Activated T-helper 2 cell treated with anti-CD3 and anti-CD28 coated beads, Interferon-gamma antibody, Interleukin-2, Interleukin-4, amounts not matched to agents 10 μg/mL and 5 μg/mL and 100 μg/mL, durations not matched to agents 14 hours and 24 hours and 36 hours (primary cell): ENCODE measurements at regions not wholly inside any gene's neighbourhood (a gene's known extent, or its start where the extent isn't known, plus 50 kb on each side); places are given as distances from the start of the nearest gene placed in this dataset.

ENCODE experiments used
- DNase-seq: peaks from one replicate; pipeline ENCODE4 v3.0.0; 2021; ENCODE audit warnings: low spot score
- H3K27ac Mint-ChIP-seq: one replicate; pipeline ENCODE4 v1.8.0; 2021; ENCODE audit warnings: mixed read lengths
- H3K27me3 Mint-ChIP-seq: one replicate; pipeline ENCODE4 v1.8.0; 2021; ENCODE audit warnings: low read depth, mixed read lengths
- H3K36me3 Mint-ChIP-seq: one replicate; pipeline ENCODE4 v1.8.0; 2021; ENCODE audit warnings: low read depth, mixed read lengths
- H3K4me1 Mint-ChIP-seq: one replicate; pipeline ENCODE4 v1.8.0; 2021; ENCODE audit warnings: low read depth, mixed read lengths
- H3K4me3 Mint-ChIP-seq: one replicate; pipeline ENCODE4 v1.8.0; 2021; ENCODE audit warnings: low read depth, mild to moderate bottlenecking, moderate library complexity, mixed read lengths
- H3K9me3 Mint-ChIP-seq: one replicate; pipeline ENCODE4 v1.8.0; 2021; ENCODE audit warnings: mixed read lengths
- intact Hi-C: fragments of 100-400 bp; cut with micrococcal nuclease; formaldehyde crosslinking; loops from one replicate; pipeline ENCODE4 v1.15.1; 2023

- Mint-ChIP-seq H3K9me3 (no peaks in the 10 kb centered on the region), H3K4me1 (peaks cover 3% of the 10 kb centered on the region), H3K4me3 (no peak overlapping the region), H3K36me3 (no peaks in the 10 kb centered on the region), H3K27ac (no peak overlapping the region), H3K27me3 (peaks cover 65% of the 10 kb centered on the region)
- intact Hi-C loops: no loop called here
- no peak for DNase-seq
Measured at GRCh38 chr6:41471064-41471895, 74.9 kb upstream of the FOXP4 start.

- Mint-ChIP-seq H3K4me1 (peaks cover 3% of the 10 kb centered on the region), H3K4me3 (no peak overlapping the region), H3K27ac (no peak overlapping the region), H3K9me3 (no peaks in the 10 kb centered on the region), H3K36me3 (no peaks in the 10 kb centered on the region), H3K27me3 (peaks cover 53% of the 10 kb centered on the region)
- intact Hi-C loops: no loop called here
- no peak for DNase-seq
Measured at GRCh38 chr6:41474213-41474933, 71.8 kb upstream of the FOXP4 start.

GRCh38 chr6:41475164-41475563 is 71.0 kb upstream of the FOXP4 start:
- H3K4me1 Mint-ChIP-seq: no peaks in the 10 kb centered on the region
- no peaks in the 10 kb centered on the region for H3K9me3 Mint-ChIP-seq
- no peak overlapping the region for H3K4me3 Mint-ChIP-seq
- intact Hi-C loops: no loop called here
- H3K27me3 Mint-ChIP-seq: peaks cover 45% of the 10 kb centered on the region
- DNase-seq: no peak
- H3K27ac Mint-ChIP-seq: no peak overlapping the region
- H3K36me3 Mint-ChIP-seq: no peaks in the 10 kb centered on the region

GRCh38 chr6:41475737-41476357 is 70.3 kb upstream of the FOXP4 start:
- Mint-ChIP-seq H3K4me1 (no peaks in the 10 kb centered on the region), H3K4me3 (no peak overlapping the region), H3K27me3 (peaks cover 46% of the 10 kb centered on the region), H3K9me3 (no peaks in the 10 kb centered on the region), H3K36me3 (no peaks in the 10 kb centered on the region), H3K27ac (no peak overlapping the region)
- intact Hi-C loops: no loop called here
- DNase-seq: no peak

GRCh38 chr6:41476401-41476800 is 69.8 kb upstream of the FOXP4 start:
- Mint-ChIP-seq H3K36me3 (no peaks in the 10 kb centered on the region), H3K27me3 (peaks cover 43% of the 10 kb centered on the region), H3K27ac (no peak overlapping the region), H3K9me3 (no peaks in the 10 kb centered on the region), H3K4me1 (no peaks in the 10 kb centered on the region), H3K4me3 (no peak overlapping the region)
- DNase-seq: no peak
- intact Hi-C loops: no loop called here

GRCh38 chr6:41477572-41477971 is 68.6 kb upstream of the FOXP4 start:
- Mint-ChIP-seq H3K27me3 (peaks cover 32% of the 10 kb centered on the region), H3K9me3 (no peaks in the 10 kb centered on the region), H3K27ac (no peak overlapping the region), H3K36me3 (no peaks in the 10 kb centered on the region), H3K4me1 (no peaks in the 10 kb centered on the region), H3K4me3 (no peak overlapping the region)
- DNase-seq: no peak
- intact Hi-C loops: no loop called here

- H3K4me1 Mint-ChIP-seq: no peaks in the 10 kb centered on the region
- H3K36me3 Mint-ChIP-seq: no peaks in the 10 kb centered on the region
- peaks cover 19% of the 10 kb centered on the region for H3K27me3 Mint-ChIP-seq
- no peaks in the 10 kb centered on the region for H3K9me3 Mint-ChIP-seq
- no peak for DNase-seq
- no peak overlapping the region for H3K4me3 Mint-ChIP-seq
- no peak overlapping the region for H3K27ac Mint-ChIP-seq
- intact Hi-C loops: no loop called here
Measured at GRCh38 chr6:41483943-41484342, 62.2 kb upstream of the FOXP4 start.

- H3K9me3 Mint-ChIP-seq: no peaks in the 10 kb centered on the region
- peaks cover 32% of the 10 kb centered on the region for H3K27me3 Mint-ChIP-seq
- H3K4me3 Mint-ChIP-seq: no peak overlapping the region
- DNase-seq: no peak
- intact Hi-C loops: no loop called here
- no peaks in the 10 kb centered on the region for H3K36me3 Mint-ChIP-seq
- no peaks in the 10 kb centered on the region for H3K4me1 Mint-ChIP-seq
- no peak overlapping the region for H3K27ac Mint-ChIP-seq
Measured at GRCh38 chr6:41487860-41488432, 58.2 kb upstream of the FOXP4 start.

- Mint-ChIP-seq H3K4me3 (no peak overlapping the region), H3K9me3 (no peaks in the 10 kb centered on the region), H3K4me1 (no peaks in the 10 kb centered on the region), H3K27ac (no peak overlapping the region), H3K27me3 (peaks cover 32% of the 10 kb centered on the region), H3K36me3 (no peaks in the 10 kb centered on the region)
- intact Hi-C loops: no loop called here
- DNase-seq: no peak
Measured at GRCh38 chr6:41488433-41489119, 57.6 kb upstream of the FOXP4 start.

GRCh38 chr6:41489120-41489851 is 56.9 kb upstream of the FOXP4 start:
- DNase-seq: no peak
- Mint-ChIP-seq H3K9me3 (no peaks in the 10 kb centered on the region), H3K27ac (no peak overlapping the region), H3K4me1 (no peaks in the 10 kb centered on the region), H3K36me3 (no peaks in the 10 kb centered on the region), H3K27me3 (peaks cover 38% of the 10 kb centered on the region), H3K4me3 (no peak overlapping the region)
- intact Hi-C loops: no loop called here

GRCh38 chr6:41492261-41492891 is 53.8 kb upstream of the FOXP4 start:
- H3K36me3 Mint-ChIP-seq: no peaks in the 10 kb centered on the region
- no peaks in the 10 kb centered on the region for H3K4me1 Mint-ChIP-seq
- no peaks in the 10 kb centered on the region for H3K9me3 Mint-ChIP-seq
- DNase-seq: no peak
- intact Hi-C loops: no loop called here
- H3K27me3 Mint-ChIP-seq: peaks cover 38% of the 10 kb centered on the region
- H3K27ac Mint-ChIP-seq: no peak overlapping the region
- H3K4me3 Mint-ChIP-seq: no peak overlapping the region
